ENCODE measurements at regions not wholly inside any gene's neighbourhood (a gene's known extent, or its start where the extent isn't known, plus 50 kb on each side); places are given as distances from the start of the nearest gene placed in this dataset.

GRCh38 chr3:3260870-3261269 lies 81.4 kb upstream of the CRBN start:
- Mint-ChIP-seq H3K4me3 (ENCODE audit: unreplicated experiment) (no peak overlapping the region), H3K9me3 (ENCODE audit: unreplicated experiment) (peaks cover 2% of the 10 kb centered on the region), H3K36me3 (ENCODE audit: low read depth, unreplicated experiment) (no peaks in the 10 kb centered on the region), H3K27ac (ENCODE audit: unreplicated experiment) (no peak overlapping the region), H3K27me3 (ENCODE audit: low read depth, unreplicated experiment) (no peaks in the 10 kb centered on the region), H3K4me1 (ENCODE audit: low read depth, unreplicated experiment) (no peaks in the 10 kb centered on the region)
- DNase-seq (ENCODE audit: low read depth), result no peak
- Histone ChIP-seq H3K4me3 (ENCODE audit: insufficient read depth, low read depth, low read length) (no peak overlapping the region), H4K20me1 (ENCODE audit: insufficient read depth, low read length) (no peaks in the 10 kb centered on the region), H3K9ac (ENCODE audit: low read length) (no peak overlapping the region), H3K36me3 (ENCODE audit: insufficient read depth, low read length) (no peaks in the 10 kb centered on the region), H3K4me1 (ENCODE audit: insufficient read depth, low read length) (no peaks in the 10 kb centered on the region), H3K4me2 (ENCODE audit: low read length) (no peak overlapping the region), H3K27me3 (ENCODE audit: insufficient read depth, low read length) (no peaks in the 10 kb centered on the region), H2AFZ (ENCODE audit: low read depth, low read length) (no peak overlapping the region), H3K9me3 (ENCODE audit: insufficient read depth, low read depth, low read length) (no peaks in the 10 kb centered on the region), H3K79me2 (ENCODE audit: insufficient read depth, low read length) (no peaks in the 10 kb centered on the region), H3K27ac (ENCODE audit: low read depth, low read length) (no peak overlapping the region)
- no peak for FAIRE-seq
- TF ChIP-seq CTCF (IDR thresholded peaks at IDR 0.05; ENCODE audit: insufficient read depth, low read depth, low read length) (no peak), EZH2 (IDR thresholded peaks at IDR 0.05; ENCODE audit: insufficient read depth, low read length) (no peak)

GRCh38 chr3:3259181-3259580 lies 79.7 kb upstream of the CRBN start:
- Mint-ChIP-seq H3K27me3 (ENCODE audit: low read depth, unreplicated experiment) (no peaks in the 10 kb centered on the region), H3K36me3 (ENCODE audit: low read depth, unreplicated experiment) (no peaks in the 10 kb centered on the region), H3K4me1 (ENCODE audit: low read depth, unreplicated experiment) (no peaks in the 10 kb centered on the region), H3K27ac (ENCODE audit: unreplicated experiment) (no peak overlapping the region), H3K4me3 (ENCODE audit: unreplicated experiment) (no peak overlapping the region), H3K9me3 (ENCODE audit: unreplicated experiment) (peaks cover 2% of the 10 kb centered on the region)
- no peak overlapping the region for H3K27ac ChIP-seq (ENCODE audit: low read depth, low read length)
- no peaks in the 10 kb centered on the region for H4K20me1 ChIP-seq (ENCODE audit: insufficient read depth, low read length)
- no peaks in the 10 kb centered on the region for H3K9me3 ChIP-seq (ENCODE audit: insufficient read depth, low read depth, low read length)
- H3K27me3 ChIP-seq (ENCODE audit: insufficient read depth, low read length), result no peaks in the 10 kb centered on the region
- TF ChIP-seq EZH2 (IDR thresholded peaks at IDR 0.05; ENCODE audit: insufficient read depth, low read length), result no peak
- DNase-seq (ENCODE audit: low read depth), result no peak
- no peaks in the 10 kb centered on the region for H3K36me3 ChIP-seq (ENCODE audit: insufficient read depth, low read length)
- H3K4me3 ChIP-seq (ENCODE audit: insufficient read depth, low read depth, low read length), result no peak overlapping the region
- no peaks in the 10 kb centered on the region for H3K79me2 ChIP-seq (ENCODE audit: insufficient read depth, low read length)
- no peaks in the 10 kb centered on the region for H3K4me1 ChIP-seq (ENCODE audit: insufficient read depth, low read length)
- H2AFZ ChIP-seq (ENCODE audit: low read depth, low read length), result no peak overlapping the region
- no peak overlapping the region for H3K4me2 ChIP-seq (ENCODE audit: low read length)
- FAIRE-seq, result no peak
- no peak overlapping the region for H3K9ac ChIP-seq (ENCODE audit: low read length)

DNA sequence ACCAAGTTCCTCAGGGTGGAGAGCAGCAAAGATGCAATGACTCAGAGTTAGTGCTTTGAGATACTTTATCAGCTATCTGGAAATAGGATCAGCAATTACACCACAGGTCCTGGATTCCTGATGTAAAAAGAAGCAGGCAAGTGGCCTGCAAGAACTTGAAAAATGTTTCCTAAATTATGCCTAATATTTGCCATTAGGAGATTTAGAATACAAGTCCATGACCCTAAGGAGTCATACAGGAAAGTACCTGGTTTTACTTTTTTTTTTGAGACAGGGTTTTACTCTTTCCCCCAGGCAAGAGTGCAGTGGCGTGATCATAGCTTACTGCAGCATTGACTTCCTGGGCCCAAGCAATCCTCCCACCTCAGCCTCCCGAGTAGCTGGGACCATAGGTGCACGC lies 78.8 kb upstream of the CRBN start:
- FAIRE-seq, result no peak

More for the DNA sequence above, 78.8 kb upstream of the CRBN start:
- no peak for DNase-seq (ENCODE audit: low read depth)
- H3K36me3 ChIP-seq (ENCODE audit: insufficient read depth, low read length), result no peaks in the 10 kb centered on the region
- no peak overlapping the region for H3K4me3 ChIP-seq (ENCODE audit: insufficient read depth, low read depth, low read length)
- no peaks in the 10 kb centered on the region for H3K4me1 Mint-ChIP-seq (ENCODE audit: low read depth, unreplicated experiment)
- H4K20me1 ChIP-seq (ENCODE audit: insufficient read depth, low read length), result no peaks in the 10 kb centered on the region
- no peaks in the 10 kb centered on the region for H3K9me3 ChIP-seq (ENCODE audit: insufficient read depth, low read depth, low read length)
- H3K27me3 ChIP-seq (ENCODE audit: insufficient read depth, low read length), result no peaks in the 10 kb centered on the region
- no peak overlapping the region for H3K9ac ChIP-seq (ENCODE audit: low read length)
- H3K9me3 Mint-ChIP-seq (ENCODE audit: unreplicated experiment), result peaks cover 5% of the 10 kb centered on the region
- H3K27ac Mint-ChIP-seq (ENCODE audit: unreplicated experiment), result no peak overlapping the region
- H3K4me1 ChIP-seq (ENCODE audit: insufficient read depth, low read length), result no peaks in the 10 kb centered on the region
- H2AFZ ChIP-seq (ENCODE audit: low read depth, low read length), result no peak overlapping the region
- no peak overlapping the region for H3K4me2 ChIP-seq (ENCODE audit: low read length)
- no peaks in the 10 kb centered on the region for H3K36me3 Mint-ChIP-seq (ENCODE audit: low read depth, unreplicated experiment)
- H3K4me3 Mint-ChIP-seq (ENCODE audit: unreplicated experiment), result no peak overlapping the region
- TF ChIP-seq CTCF (IDR thresholded peaks at IDR 0.05; ENCODE audit: insufficient read depth, low read depth, low read length) (no peak), EZH2 (IDR thresholded peaks at IDR 0.05; ENCODE audit: insufficient read depth, low read length) (no peak)
- no peaks in the 10 kb centered on the region for H3K27me3 Mint-ChIP-seq (ENCODE audit: low read depth, unreplicated experiment)
- H3K79me2 ChIP-seq (ENCODE audit: insufficient read depth, low read length), result no peaks in the 10 kb centered on the region
- H3K27ac ChIP-seq (ENCODE audit: low read depth, low read length), result no peak overlapping the region
